ENCODE measurements at regions not wholly inside any gene's neighbourhood (a gene's known extent, or its start where the extent isn't known, plus 50 kb on each side); places are given as distances from the start of the nearest gene placed in this dataset.

DNA sequence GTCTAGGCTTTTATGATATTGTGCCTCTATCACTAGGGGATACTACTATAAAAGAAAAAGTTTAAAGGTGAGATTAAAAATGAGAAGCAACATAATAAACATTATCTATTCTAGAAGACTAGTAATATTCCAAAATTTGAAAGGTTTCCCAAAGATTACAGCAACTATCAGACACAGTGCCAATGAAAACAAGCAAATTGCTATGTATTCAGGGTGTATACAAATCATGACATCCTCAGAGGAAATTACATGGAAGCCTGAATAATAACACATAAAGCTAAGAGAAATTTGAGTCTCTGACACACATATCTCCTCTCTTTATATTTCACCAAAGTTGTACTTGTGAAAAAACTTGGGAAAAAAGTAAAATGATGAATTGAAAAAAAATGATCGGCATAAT, 327.0 kb downstream of the SEC23A start:
- Histone ChIP-seq H3K4me1 (peaks cover 0 to 4% (median 0%) of the 10 kb centered on the region in 9 donors), H3K27me3 (no peaks in the 10 kb centered on the region), H3K27ac (no peak overlapping the region), H3K4me3 (no peak overlapping the region), H3K9me3 (no peaks in the 10 kb centered on the region), H3K36me3 (no peaks in the 10 kb centered on the region)
- 84 to 88% methylated on average over 1 of the region's 1 CpG for WGBS, 2 donors
- intact Hi-C loops (cut with DNase I) = no loop called here
- TF ChIP-seq, protein P1, sequence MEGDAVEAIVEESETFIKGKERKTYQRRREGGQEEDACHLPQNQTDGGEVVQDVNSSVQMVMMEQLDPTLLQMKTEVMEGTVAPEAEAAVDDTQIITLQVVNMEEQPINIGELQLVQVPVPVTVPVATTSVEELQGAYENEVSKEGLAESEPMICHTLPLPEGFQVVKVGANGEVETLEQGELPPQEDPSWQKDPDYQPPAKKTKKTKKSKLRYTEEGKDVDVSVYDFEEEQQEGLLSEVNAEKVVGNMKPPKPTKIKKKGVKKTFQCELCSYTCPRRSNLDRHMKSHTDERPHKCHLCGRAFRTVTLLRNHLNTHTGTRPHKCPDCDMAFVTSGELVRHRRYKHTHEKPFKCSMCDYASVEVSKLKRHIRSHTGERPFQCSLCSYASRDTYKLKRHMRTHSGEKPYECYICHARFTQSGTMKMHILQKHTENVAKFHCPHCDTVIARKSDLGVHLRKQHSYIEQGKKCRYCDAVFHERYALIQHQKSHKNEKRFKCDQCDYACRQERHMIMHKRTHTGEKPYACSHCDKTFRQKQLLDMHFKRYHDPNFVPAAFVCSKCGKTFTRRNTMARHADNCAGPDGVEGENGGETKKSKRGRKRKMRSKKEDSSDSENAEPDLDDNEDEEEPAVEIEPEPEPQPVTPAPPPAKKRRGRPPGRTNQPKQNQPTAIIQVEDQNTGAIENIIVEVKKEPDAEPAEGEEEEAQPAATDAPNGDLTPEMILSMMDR (IDR thresholded peaks at IDR 0.05) = no peak
- no peak for ATAC-seq
- DNase-seq = no peak

DNA sequence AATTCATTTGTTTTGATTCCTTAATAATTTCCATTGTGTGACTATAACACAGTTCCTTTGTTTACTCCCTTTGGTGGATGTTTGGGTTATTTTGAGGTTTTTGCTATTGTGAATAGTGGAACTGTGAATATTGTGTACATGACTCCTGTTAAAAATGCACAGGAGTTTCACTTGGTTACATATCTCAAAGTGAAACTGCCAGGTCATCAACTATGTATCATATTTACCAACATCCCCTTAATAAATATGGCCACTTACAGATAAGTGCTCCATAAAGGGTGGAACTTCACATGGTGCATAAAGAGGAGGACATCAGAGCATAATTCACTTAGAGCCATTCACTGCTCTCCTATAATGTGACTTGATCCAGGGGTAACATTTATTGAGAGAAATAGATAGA, 328.9 kb downstream of the SEC23A start:
- TF ChIP-seq, protein P1 (IDR thresholded peaks at IDR 0.05) = no peak

DNA sequence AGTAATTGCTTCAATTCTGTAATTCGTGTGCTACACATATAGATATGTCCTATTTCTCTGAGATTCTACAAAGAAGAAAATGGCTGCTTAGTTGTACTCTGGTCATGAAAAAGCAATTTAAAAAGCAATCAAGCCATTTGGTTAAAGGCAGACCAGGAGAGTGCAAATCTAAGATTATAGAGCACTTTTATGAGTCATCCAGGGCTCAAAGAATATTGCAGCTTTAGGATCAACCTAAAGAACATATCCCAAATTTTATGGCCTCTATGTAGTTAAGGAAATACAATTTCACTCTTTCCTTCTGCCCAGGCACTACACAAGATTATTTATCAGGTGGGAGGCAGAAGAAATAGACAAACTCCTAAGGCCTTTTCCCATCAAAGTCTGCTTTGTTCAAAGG, 332.8 kb downstream of the SEC23A start:
- WGBS, 2 donors = 67 to 68% methylated on average over 1 of the region's 1 CpG
- TF ChIP-seq, protein P1 (IDR thresholded peaks at IDR 0.05) = no peak
- Histone ChIP-seq H3K9me3 (peaks cover 0 to 12% (median 0%) of the 10 kb centered on the region in 11 donors), H3K4me1 (no peaks in the 10 kb centered on the region), H3K4me3 (no peak overlapping the region), H3K27me3 (no peaks in the 10 kb centered on the region), H3K27ac (no peak overlapping the region), H3K36me3 (no peaks in the 10 kb centered on the region)
- ATAC-seq (no peak), DNase-seq (no peak)
- intact Hi-C loops (cut with DNase I) = no loop called here

More for the DNA sequence above, 328.9 kb downstream of the SEC23A start:
- intact Hi-C loops (cut with DNase I) = no loop called here
- no peak for ATAC-seq
- Histone ChIP-seq H3K4me3 (no peak overlapping the region), H3K4me1 (peaks cover 0 to 4% (median 0%) of the 10 kb centered on the region in 9 donors), H3K36me3 (no peaks in the 10 kb centered on the region), H3K9me3 (peaks cover 0 to 4% (median 0%) of the 10 kb centered on the region in 11 donors), H3K27ac (no peak overlapping the region), H3K27me3 (no peaks in the 10 kb centered on the region)
- DNase-seq = no peak

DNA sequence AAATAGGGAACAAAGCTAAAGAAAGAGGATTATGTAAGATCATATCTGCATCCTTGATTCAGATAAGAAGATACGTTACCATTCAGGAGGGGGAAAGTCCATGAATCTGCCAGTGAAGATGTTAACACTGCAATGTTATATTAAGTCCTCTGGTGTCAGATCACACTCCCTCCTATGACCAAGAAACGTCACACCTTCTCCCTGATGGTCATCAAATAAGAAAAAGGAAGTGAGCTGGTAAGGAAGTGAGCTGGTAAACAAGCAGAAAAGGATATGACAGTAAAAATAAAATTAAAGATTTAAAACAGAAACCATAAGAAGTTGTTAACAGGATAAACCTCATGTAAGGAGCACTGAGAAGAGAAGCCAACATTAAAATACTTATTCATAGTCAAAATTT, 340.2 kb downstream of the SEC23A start:
- Histone ChIP-seq H3K27me3 (no peaks in the 10 kb centered on the region), H3K4me3 (no peak overlapping the region), H3K9me3 (peaks cover 0 to 25% (median 0%) of the 10 kb centered on the region in 11 donors), H3K36me3 (peaks cover 0 to 3% (median 0%) of the 10 kb centered on the region in 9 donors), H3K27ac (no peak overlapping the region), H3K4me1 (no peaks in the 10 kb centered on the region)
- ATAC-seq (no peak), DNase-seq (no peak)
- TF ChIP-seq, protein P1 (IDR thresholded peaks at IDR 0.05) = no peak
- WGBS, 2 donors = 44 to 49% methylated on average over 2 of the region's 2 CpGs
- intact Hi-C loops (cut with DNase I) = no loop called here

Data from heart right ventricle (tissue), 16 donors.